Transverse colon (tissue), 4 donors: ENCODE measurements at regions not wholly inside any gene's neighbourhood (a gene's known extent, or its start where the extent isn't known, plus 50 kb on each side); places are given as distances from the start of the nearest gene placed in this dataset.

Experiments
- CTCF ChIP-seq, 5 experiments: fragments of 200-600 bp in 3 of 5; fragments of 450-650 bp in 2 of 5; sonication (generic) in 3 of 5; IDR thresholded peaks; 1 replicate in 2 of 5; 2 replicates in 3 of 5; pipeline ENCODE4 v1.5.1; 2016 to 2017; ENCODE audit warnings: antibody characterized with exemption in 5 of 5, inconsistent platforms in 3 of 5, mild to moderate bottlenecking in 2 of 5, moderate library complexity in 1 of 5
- EP300 ChIP-seq: sonication (generic); formaldehyde crosslinking; IDR thresholded peaks from one replicate; pipeline ENCODE4 v1.6.1; 2017; ENCODE audit warnings: antibody characterized with exemption, low read depth
- POLR2A ChIP-seq: fragments of 450-650 bp; IDR thresholded peaks from one replicate; pipeline ENCODE4 v1.6.1; 2016; ENCODE audit warnings: antibody characterized with exemption, mild to moderate bottlenecking, moderate library complexity
- POLR2AphosphoS5 ChIP-seq, 3 donors: sonication (generic); formaldehyde crosslinking; IDR thresholded peaks; one replicate each; pipeline ENCODE4 v1.6.1; 2016; ENCODE audit warnings: antibody characterized with exemption in 3 of 3

GRCh38 chr3:74518610-74519009 lies 95.8 kb downstream of the CNTN3 start:
- TF ChIP-seq CTCF (IDR thresholded peaks at IDR 0.05) (no peak), POLR2A (no peak), POLR2AphosphoS5 (IDR thresholded peaks at IDR 0.05) (no peak), EP300 (no peak)
